ENCODE measurements at regions not wholly inside any gene's neighbourhood (a gene's known extent, or its start where the extent isn't known, plus 50 kb on each side); places are given as distances from the start of the nearest gene placed in this dataset.

GRCh38 chr4:188377816-188378215, 238.6 kb downstream of the TRIML1 start:
- intact Hi-C loops (cut with micrococcal nuclease), result no loop called here
- Histone ChIP-seq H3K4me3 (replicated peaks in 1 of 2; ENCODE audit: low read depth in 1 of 2, low read length in 2 of 2) (no peak overlapping the region), H3K36me3 (ENCODE audit: control insufficient read depth in 1 of 2, insufficient read depth in 2 of 2, low read length in 2 of 2) (no peaks in the 10 kb centered on the region), H3K4me2 (ENCODE audit: low read length) (no peak overlapping the region), H3K27me3 (ENCODE audit: insufficient read depth, low read length) (no peaks in the 10 kb centered on the region), H3K9me3 (ENCODE audit: control insufficient read depth in 1 of 2, insufficient read depth in 1 of 2, low read depth in 1 of 2, low read length in 2 of 2) (no peaks in the 10 kb centered on the region), H3K9me2 (ENCODE audit: insufficient read depth) (no peaks in the 10 kb centered on the region), H4K20me1 (ENCODE audit: insufficient read depth) (no peaks in the 10 kb centered on the region), H2AFZ (ENCODE audit: low read depth, low read length, poor library complexity, severe bottlenecking) (no peak overlapping the region), H3K4me1 (ENCODE audit: control insufficient read depth in 1 of 2, insufficient read depth in 2 of 2, low read length in 2 of 2) (peaks cover 0 to 3% of the 10 kb centered on the region in 2 experiments; a peak in 1 of 4 replicates), H3K9ac (ENCODE audit: low read length) (no peak overlapping the region), H3K27ac (ENCODE audit: low read depth, low read length) (no peak overlapping the region), H3K79me2 (ENCODE audit: insufficient read depth, low read length) (no peaks in the 10 kb centered on the region)
- DNase-seq (ENCODE audit: low read depth, low spot score) (no peak), ATAC-seq (no peak)
- TF ChIP-seq MAX (IDR thresholded peaks at IDR 0.05) (no peak), ZNF274 (IDR thresholded peaks at IDR 0.05; ENCODE audit: low read depth, low read length) (no peak), EZH2 (IDR thresholded peaks at IDR 0.05) (no peak), POLR2AphosphoS5 (IDR thresholded peaks at IDR 0.05; ENCODE audit: low read depth, low read length) (no peak), EZH2phosphoT487 (IDR thresholded peaks at IDR 0.05; ENCODE audit: borderline replicate concordance) (no peak), SP1 (IDR thresholded peaks at IDR 0.05; ENCODE audit: low read depth) (no peak), TCF7L2 (IDR thresholded peaks at IDR 0.05; ENCODE audit: borderline replicate concordance, extremely low read depth, insufficient read depth, insufficient read length) (no peak), SRF (IDR thresholded peaks at IDR 0.05; ENCODE audit: low read depth) (no peak), FOSL1 (IDR thresholded peaks at IDR 0.05; ENCODE audit: low read depth) (no peak), POLR2A (IDR thresholded peaks at IDR 0.05; ENCODE audit: borderline replicate concordance, extremely low read depth, insufficient read depth, insufficient read length) (no peak), ZBTB33 (IDR thresholded peaks at IDR 0.05; ENCODE audit: extremely low read depth, insufficient replicate concordance, low read length) (no peak)
- TF ChIP-seq, protein P1, sequence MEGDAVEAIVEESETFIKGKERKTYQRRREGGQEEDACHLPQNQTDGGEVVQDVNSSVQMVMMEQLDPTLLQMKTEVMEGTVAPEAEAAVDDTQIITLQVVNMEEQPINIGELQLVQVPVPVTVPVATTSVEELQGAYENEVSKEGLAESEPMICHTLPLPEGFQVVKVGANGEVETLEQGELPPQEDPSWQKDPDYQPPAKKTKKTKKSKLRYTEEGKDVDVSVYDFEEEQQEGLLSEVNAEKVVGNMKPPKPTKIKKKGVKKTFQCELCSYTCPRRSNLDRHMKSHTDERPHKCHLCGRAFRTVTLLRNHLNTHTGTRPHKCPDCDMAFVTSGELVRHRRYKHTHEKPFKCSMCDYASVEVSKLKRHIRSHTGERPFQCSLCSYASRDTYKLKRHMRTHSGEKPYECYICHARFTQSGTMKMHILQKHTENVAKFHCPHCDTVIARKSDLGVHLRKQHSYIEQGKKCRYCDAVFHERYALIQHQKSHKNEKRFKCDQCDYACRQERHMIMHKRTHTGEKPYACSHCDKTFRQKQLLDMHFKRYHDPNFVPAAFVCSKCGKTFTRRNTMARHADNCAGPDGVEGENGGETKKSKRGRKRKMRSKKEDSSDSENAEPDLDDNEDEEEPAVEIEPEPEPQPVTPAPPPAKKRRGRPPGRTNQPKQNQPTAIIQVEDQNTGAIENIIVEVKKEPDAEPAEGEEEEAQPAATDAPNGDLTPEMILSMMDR (IDR thresholded peaks at IDR 0.05 in 2 of 3, conservative IDR thresholded peaks at IDR 0.05 in 1 of 3; ENCODE audit: borderline replicate concordance in 1 of 3, insufficient read depth in 1 of 3, low read depth in 2 of 3, low read length in 2 of 3), result no peak
- BruUV-seq (replicated peaks), result no TSS peak
- POLR2A ChIA-PET, result no interaction called here
- RAD21 ChIA-PET (ENCODE audit: low non-redundant PET in 1 of 2, low total read pairs in 2 of 2, uncharacterized antibody in 2 of 2, unreplicated experiment in 2 of 2), result no interaction called here
- CTCF ChIA-PET, result no interaction called here
